SK-N-MC (cell line): ENCODE measurements at regions not wholly inside any gene's neighbourhood (a gene's known extent, or its start where the extent isn't known, plus 50 kb on each side); places are given as distances from the start of the nearest gene placed in this dataset.

ENCODE experiments used
- EZH2 ChIP-seq: fragments of 200-600 bp; sonication (generic); IDR thresholded peaks from one replicate; pipeline ENCODE4 v1.6.1; 2017; ENCODE audit warnings: antibody characterized with exemption
- FOXP2 ChIP-seq: optimal IDR thresholded peaks from 2 replicates; pipeline ENCODE3; 2011; ENCODE audit warnings: mild to moderate bottlenecking, moderate library complexity; ENCODE audit not compliant: insufficient read depth; ENCODE audit errors: extremely low read length, control extremely low read depth
- POLR2AphosphoS5 ChIP-seq: IDR thresholded peaks from 2 replicates; pipeline ENCODE4 v1.6.1; 2012; ENCODE audit warnings: mild to moderate bottlenecking, low read depth, low read length, borderline replicate concordance

DNA sequence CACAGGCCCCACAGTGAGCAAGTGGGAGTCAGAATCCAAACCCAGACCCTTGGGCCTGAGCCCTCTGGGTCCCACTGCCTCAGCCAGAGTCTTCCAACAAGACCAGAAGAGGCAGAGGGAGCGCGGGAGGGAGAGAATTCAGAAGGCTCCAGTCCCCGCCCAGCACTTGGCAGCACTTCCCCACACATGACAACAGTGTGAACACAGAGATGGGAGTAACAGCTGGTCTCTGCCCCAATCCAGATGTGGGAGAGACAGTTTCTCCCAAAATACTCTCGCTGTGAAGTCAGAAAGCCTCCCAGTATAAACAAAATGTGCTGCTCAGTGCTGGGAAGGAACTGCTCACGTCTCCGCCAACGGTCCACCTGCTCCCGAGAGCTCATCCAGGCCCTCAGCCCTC lies 219.9 kb downstream of the MN1 start:
- TF ChIP-seq POLR2AphosphoS5 (no peak), EZH2 (no peak), FOXP2 (no peak)
